Mesendoderm (in vitro differentiated cells): ENCODE measurements at regions not wholly inside any gene's neighbourhood (a gene's known extent, or its start where the extent isn't known, plus 50 kb on each side); places are given as distances from the start of the nearest gene placed in this dataset.

Experiments used
- DNase-seq: peaks from one replicate; pipeline ENCODE4 v3.0.0; 2013
- H2AK5ac ChIP-seq: 2 replicates; pipeline ENCODE4 v1.6.1; 2013; ENCODE audit warnings: low read length, inconsistent platforms
- H2BK120ac ChIP-seq: 2 replicates; pipeline ENCODE4 v1.6.1; 2013; ENCODE audit warnings: low read depth, mild to moderate bottlenecking, low read length, moderate library complexity, mixed read lengths
- H2BK15ac ChIP-seq: replicated peaks from 2 replicates; pipeline ENCODE4 v1.6.1; 2013; ENCODE audit warnings: low read depth, mild to moderate bottlenecking, moderate library complexity
- H2BK5ac ChIP-seq: 2 replicates; pipeline ENCODE4 v1.6.1; 2013; ENCODE audit warnings: low read length, inconsistent platforms
- H3K18ac ChIP-seq: 2 replicates; pipeline ENCODE4 v1.6.1; 2013; ENCODE audit warnings: mild to moderate bottlenecking, low read length, mixed read lengths
- H3K23ac ChIP-seq: one replicate; pipeline ENCODE4 v1.6.1; 2013; ENCODE audit warnings: low read length
- H3K27ac ChIP-seq: 2 replicates; pipeline ENCODE4 v1.5.1; 2013; ENCODE audit warnings: low read depth, mild to moderate bottlenecking, inconsistent platforms, low read length, moderate library complexity
- H3K27me3 ChIP-seq: 2 replicates; pipeline ENCODE4 v1.6.1; 2013; ENCODE audit warnings: low read length, control low read depth, mild to moderate bottlenecking, inconsistent platforms; ENCODE audit not compliant: insufficient read depth, poor library complexity
- H3K36me3 ChIP-seq: 2 replicates; pipeline ENCODE4 v1.6.1; 2013; ENCODE audit warnings: low read length, inconsistent platforms; ENCODE audit not compliant: control insufficient read depth, insufficient read depth
- H3K4ac ChIP-seq: one replicate; pipeline ENCODE4 v1.6.1; 2013; ENCODE audit warnings: low read depth, mild to moderate bottlenecking, low read length, moderate library complexity
- H3K4me1 ChIP-seq: 2 replicates; pipeline ENCODE4 v1.6.1; 2013; ENCODE audit warnings: low read depth, low read length, inconsistent platforms; ENCODE audit not compliant: control insufficient read depth
- H3K4me2 ChIP-seq: 2 replicates; pipeline ENCODE4 v1.6.1; 2013; ENCODE audit warnings: low read length
- H3K4me3 ChIP-seq: 2 replicates; pipeline ENCODE4 v1.5.1; 2013; ENCODE audit warnings: mild to moderate bottlenecking, low read length
- H3K56ac ChIP-seq: one replicate; pipeline ENCODE4 v1.6.1; 2013; ENCODE audit warnings: low read length
- H3K79me1 ChIP-seq: 2 replicates; pipeline ENCODE4 v1.6.1; 2013; ENCODE audit warnings: low read length, inconsistent platforms
- H3K79me2 ChIP-seq: 2 replicates; pipeline ENCODE4 v1.6.1; 2013; ENCODE audit warnings: mild to moderate bottlenecking, low read length; ENCODE audit not compliant: control insufficient read depth, insufficient read depth
- H3K9ac ChIP-seq: 2 replicates; pipeline ENCODE4 v1.6.1; 2013; ENCODE audit warnings: low read length, inconsistent platforms
- H4K5ac ChIP-seq: one replicate; pipeline ENCODE4 v1.6.1; 2013; ENCODE audit warnings: low read length
- H4K8ac ChIP-seq: one replicate; pipeline ENCODE4 v1.6.1; 2013; ENCODE audit warnings: low read depth, mild to moderate bottlenecking, control low read depth, low read length, moderate library complexity
- WGBS: extraction: QIAGEN DNeasy Blood & Tissue Kit; methylation state at CpG from one replicate; pipeline ENCODE4 v1.1.7; 2013; ENCODE audit warnings: low lambda C conversion rate, missing lambda C conversion rate; ENCODE audit not compliant: insufficient coverage; ENCODE audit errors: extremely low coverage; 5-methylcytosine and 5-hydroxymethylcytosine counted together

GRCh38 chr18:54020156-54020745 is 204.2 kb downstream of the MBD2 start:
- no peak overlapping the region for H4K5ac ChIP-seq
- H3K56ac ChIP-seq, result no peak overlapping the region
- no peak overlapping the region for H2BK5ac ChIP-seq
- no peak overlapping the region for H3K23ac ChIP-seq
- no peak overlapping the region for H3K9ac ChIP-seq
- no peak overlapping the region for H2BK15ac ChIP-seq
- H3K4me2 ChIP-seq, result no peak overlapping the region
- H2AK5ac ChIP-seq, result no peak overlapping the region
- H2BK120ac ChIP-seq, result no peak overlapping the region
- no peaks in the 10 kb centered on the region for H3K79me1 ChIP-seq
- H3K4me3 ChIP-seq, result no peak overlapping the region
- H4K8ac ChIP-seq, result no peak overlapping the region
- no peaks in the 10 kb centered on the region for H3K27me3 ChIP-seq
- no peaks in the 10 kb centered on the region for H3K36me3 ChIP-seq
- H3K4ac ChIP-seq, result no peak overlapping the region
- no CpG with 5 or more reads among the region's 6 CpGs for WGBS
- DNase-seq, result no peak
- no peak overlapping the region for H3K27ac ChIP-seq
- no peak overlapping the region for H3K18ac ChIP-seq
- H3K4me1 ChIP-seq, result peaks cover 2% of the 10 kb centered on the region
- H3K79me2 ChIP-seq, result no peaks in the 10 kb centered on the region

- no peaks in the 10 kb centered on the region for H3K27me3 ChIP-seq
Observed at GRCh38 chr18:54019641-54020040, 204.8 kb downstream of the MBD2 start.

GRCh38 chr18:54013452-54013851 is 211.0 kb downstream of the MBD2 start:
- H3K4me1 ChIP-seq, result no peaks in the 10 kb centered on the region
- no peak overlapping the region for H3K9ac ChIP-seq
- no peak overlapping the region for H2BK15ac ChIP-seq
- DNase-seq, result no peak
- H2BK120ac ChIP-seq, result no peak overlapping the region
- H3K36me3 ChIP-seq, result no peaks in the 10 kb centered on the region
- 100% methylated on average over 1 of the region's 5 CpGs for WGBS
- H4K8ac ChIP-seq, result no peak overlapping the region
- no peak overlapping the region for H3K4me3 ChIP-seq
- no peak overlapping the region for H3K18ac ChIP-seq
- H3K79me2 ChIP-seq, result no peaks in the 10 kb centered on the region
- H3K56ac ChIP-seq, result no peak overlapping the region
- no peaks in the 10 kb centered on the region for H3K27me3 ChIP-seq
- no peak overlapping the region for H2BK5ac ChIP-seq
- no peak overlapping the region for H2AK5ac ChIP-seq
- H3K4me2 ChIP-seq, result no peak overlapping the region
- no peak overlapping the region for H4K5ac ChIP-seq
- no peak overlapping the region for H3K27ac ChIP-seq
- H3K79me1 ChIP-seq, result no peaks in the 10 kb centered on the region
- no peak overlapping the region for H3K23ac ChIP-seq
- H3K4ac ChIP-seq, result no peak overlapping the region

More at GRCh38 chr18:54019641-54020040, 204.8 kb downstream of the MBD2 start:
- Histone ChIP-seq H3K4ac (no peak overlapping the region), H3K23ac (no peak overlapping the region), H3K9ac (no peak overlapping the region), H4K8ac (no peak overlapping the region), H3K36me3 (no peaks in the 10 kb centered on the region), H2AK5ac (no peak overlapping the region), H3K4me1 (peaks cover 2% of the 10 kb centered on the region), H2BK15ac (no peak overlapping the region), H3K79me1 (no peaks in the 10 kb centered on the region), H3K4me2 (no peak overlapping the region), H3K27ac (no peak overlapping the region), H4K5ac (no peak overlapping the region), H3K56ac (no peak overlapping the region), H3K18ac (no peak overlapping the region), H2BK120ac (no peak overlapping the region), H3K4me3 (no peak overlapping the region), H2BK5ac (no peak overlapping the region), H3K79me2 (no peaks in the 10 kb centered on the region)
- no CpG with 5 or more reads among the region's 3 CpGs for WGBS
- no peak for DNase-seq

- DNase-seq, result peak; percentile 50
- Histone ChIP-seq H3K79me1 (no peaks in the 10 kb centered on the region), H2BK120ac (no peak overlapping the region), H3K4me2 (no peak overlapping the region), H3K27me3 (no peaks in the 10 kb centered on the region), H3K4me1 (no peaks in the 10 kb centered on the region), H3K9ac (no peak overlapping the region), H2BK15ac (no peak overlapping the region), H4K5ac (no peak overlapping the region), H3K79me2 (no peaks in the 10 kb centered on the region), H3K4ac (no peak overlapping the region), H3K23ac (no peak overlapping the region), H3K4me3 (no peak overlapping the region), H2AK5ac (no peak overlapping the region), H4K8ac (no peak overlapping the region), H3K56ac (no peak overlapping the region), H3K18ac (no peak overlapping the region), H2BK5ac (no peak overlapping the region), H3K27ac (no peak overlapping the region), H3K36me3 (no peaks in the 10 kb centered on the region)
- WGBS, result no CpG with 5 or more reads among the region's 4 CpGs
Observed at GRCh38 chr18:54004828-54005227, 219.6 kb downstream of the MBD2 start.

GRCh38 chr18:54003195-54003594 is 221.3 kb downstream of the MBD2 start:
- Histone ChIP-seq H3K36me3 (no peaks in the 10 kb centered on the region), H3K4ac (no peak overlapping the region), H3K4me2 (no peak overlapping the region), H3K9ac (no peak overlapping the region), H2AK5ac (no peak overlapping the region), H4K8ac (no peak overlapping the region), H3K4me1 (no peaks in the 10 kb centered on the region), H3K18ac (no peak overlapping the region), H4K5ac (no peak overlapping the region), H2BK120ac (no peak overlapping the region), H3K27me3 (no peaks in the 10 kb centered on the region), H3K79me1 (no peaks in the 10 kb centered on the region), H2BK5ac (no peak overlapping the region), H3K27ac (no peak overlapping the region), H3K56ac (no peak overlapping the region), H3K23ac (no peak overlapping the region), H3K79me2 (no peaks in the 10 kb centered on the region), H3K4me3 (no peak overlapping the region), H2BK15ac (no peak overlapping the region)
- no CpG with 5 or more reads among the region's 2 CpGs for WGBS
- no peak for DNase-seq

GRCh38 chr18:53997064-53997463 is 227.4 kb downstream of the MBD2 start:
- no peak overlapping the region for H3K4me3 ChIP-seq
- H3K79me1 ChIP-seq, result no peaks in the 10 kb centered on the region
- H3K36me3 ChIP-seq, result no peaks in the 10 kb centered on the region
- no peaks in the 10 kb centered on the region for H3K79me2 ChIP-seq
- no peak overlapping the region for H2BK15ac ChIP-seq
- no peak for DNase-seq
- H3K27me3 ChIP-seq, result no peaks in the 10 kb centered on the region
- no peak overlapping the region for H3K4me2 ChIP-seq
- no peak overlapping the region for H3K27ac ChIP-seq
- H4K8ac ChIP-seq, result no peak overlapping the region
- H2BK5ac ChIP-seq, result no peak overlapping the region
- no peak overlapping the region for H2AK5ac ChIP-seq
- H3K9ac ChIP-seq, result no peak overlapping the region
- no peak overlapping the region for H3K56ac ChIP-seq
- H2BK120ac ChIP-seq, result no peak overlapping the region
- no CpG with 5 or more reads among the region's 1 CpG for WGBS
- no peak overlapping the region for H3K23ac ChIP-seq
- H3K4me1 ChIP-seq, result no peaks in the 10 kb centered on the region
- H3K18ac ChIP-seq, result no peak overlapping the region
- H3K4ac ChIP-seq, result no peak overlapping the region
- no peak overlapping the region for H4K5ac ChIP-seq
